Fibroblast of the conjunctiva (primary cell): ENCODE measurements at regions not wholly inside any gene's neighbourhood (a gene's known extent, or its start where the extent isn't known, plus 50 kb on each side); places are given as distances from the start of the nearest gene placed in this dataset.
"Not testable (repeated sequence)": the region's sequence is repeated elsewhere in the genome, so short reads cannot be mapped to it uniquely, and the experiment has no call there.

Source experiments
- DNase-seq: peaks from one replicate; pipeline ENCODE4 v3.0.0-alpha.2; 2010; ENCODE audit warnings: low read depth

GRCh38 chr18:22566703-22567420 lies 149.1 kb upstream of the CTAGE1 start:
- no peak for DNase-seq

GRCh38 chr18:22567794-22568193 lies 150.1 kb upstream of the CTAGE1 start:
- DNase-seq: no peak

GRCh38 chr18:22570492-22570891 lies 152.8 kb upstream of the CTAGE1 start:
- no peak for DNase-seq

GRCh38 chr18:22572341-22572740 lies 154.6 kb upstream of the CTAGE1 start:
- DNase-seq: no peak

GRCh38 chr18:22579271-22579670 lies 161.6 kb upstream of the CTAGE1 start:
- no peak for DNase-seq

GRCh38 chr18:22585333-22585732 lies 167.6 kb upstream of the CTAGE1 start:
- DNase-seq: no peak

- DNase-seq: no peak
Measured at GRCh38 chr18:22585821-22586220, 168.1 kb upstream of the CTAGE1 start.

GRCh38 chr18:22591222-22591621 lies 173.5 kb upstream of the CTAGE1 start:
- no peak for DNase-seq

GRCh38 chr18:22594155-22594690 lies 176.5 kb upstream of the CTAGE1 start:
- DNase-seq: no peak

- DNase-seq: no peak
Measured at GRCh38 chr18:22601481-22601880, 183.8 kb upstream of the CTAGE1 start.

- DNase-seq: not testable (repeated sequence)
Measured at GRCh38 chr18:22602456-22602855, 184.7 kb upstream of the CTAGE1 start.

- no peak for DNase-seq
Measured at GRCh38 chr18:22603902-22604301, 186.2 kb upstream of the CTAGE1 start.

- DNase-seq: no peak
Measured at GRCh38 chr18:22604390-22604985, 186.8 kb upstream of the CTAGE1 start.

GRCh38 chr18:22604986-22605421 lies 187.3 kb upstream of the CTAGE1 start:
- no peak for DNase-seq

- no peak for DNase-seq
Measured at GRCh38 chr18:22605736-22606135, 188.0 kb upstream of the CTAGE1 start.

- DNase-seq: no peak
Measured at GRCh38 chr18:22606563-22607283, 189.0 kb upstream of the CTAGE1 start.

GRCh38 chr18:22607284-22607635 lies 189.5 kb upstream of the CTAGE1 start:
- no peak for DNase-seq

- DNase-seq: no peak
Measured at GRCh38 chr18:22608847-22609246, 191.1 kb upstream of the CTAGE1 start.

- DNase-seq: no peak
Measured at GRCh38 chr18:22609642-22610041, 191.9 kb upstream of the CTAGE1 start.

- no peak for DNase-seq
Measured at GRCh38 chr18:22613058-22613690, 195.5 kb upstream of the CTAGE1 start.

- DNase-seq: no peak
Measured at GRCh38 chr18:22613788-22614187, 196.1 kb upstream of the CTAGE1 start.

GRCh38 chr18:22623513-22623912 lies 205.8 kb upstream of the CTAGE1 start:
- no peak for DNase-seq

GRCh38 chr18:22624176-22624575 lies 206.5 kb upstream of the CTAGE1 start:
- DNase-seq: no peak
